HCT116 (cell line): ENCODE measurements at regions not wholly inside any gene's neighbourhood (a gene's known extent, or its start where the extent isn't known, plus 50 kb on each side); places are given as distances from the start of the nearest gene placed in this dataset.

Experiments used
- ATAC-seq: fragments of 200-7000 bp; cut with Tn5 transposase; 2 replicates; pipeline ENCODE4 v1.9.1; 2020; ENCODE audit warnings: mild to moderate bottlenecking, moderate library complexity
- BruUV-seq: library from RNA; stranded (reverse); fragments of 400-500 nt; replicated peaks from 2 replicates; lab custom pipeline; 2021; lab: Mats Ljungman, UMichigan
- CTCF ChIA-PET: fragments of 300-600 bp; sonication (Branson Sonifier 250); formaldehyde crosslinking; loops from one replicate; lab custom pipeline; 2021; ENCODE audit warnings: antibody characterized with exemption; lab: Charles Lee
- POLR2A ChIA-PET: fragments of 300-600, 350-600 bp; sonication (Branson Sonifier 250); formaldehyde crosslinking; loops from one replicate; lab custom pipeline; 2021; ENCODE audit warnings: antibody characterized with exemption; lab: Charles Lee
- RAD21 ChIA-PET, 2 experiments: fragments of 300-600 bp; sonication (Branson Sonifier 250); formaldehyde crosslinking; loops; one replicate each; lab custom pipeline; 2023; ENCODE audit warnings: low total read pairs in 2 of 2; ENCODE audit not compliant: uncharacterized antibody in 2 of 2, unreplicated experiment in 2 of 2, low non-redundant PET in 1 of 2; lab: Charles Lee
- DNase-seq: peaks from one replicate; pipeline ENCODE4 v3.0.0-alpha.2; 2010; ENCODE audit warnings: low read depth, low spot score
- H2AFZ ChIP-seq: fragments of 200-600 bp; shearing (Covaris generic), sonication (generic); 2 replicates; pipeline ENCODE4 v1.6.1; 2017; ENCODE audit warnings: low read depth, mixed run types, mixed read lengths, antibody characterized with exemption, low read length; ENCODE audit not compliant: poor library complexity, severe bottlenecking
- H3K27ac ChIP-seq: 2 replicates; pipeline ENCODE4 v1.5.1; 2012; ENCODE audit warnings: low read depth, low read length
- H3K27me3 ChIP-seq: fragments of 200-600 bp; sonication (generic); 2 replicates; pipeline ENCODE4 v1.6.1; 2016; ENCODE audit warnings: mixed run types, low read length, mixed read lengths; ENCODE audit not compliant: insufficient read depth
- H3K36me3 ChIP-seq, 2 experiments: fragments of 200-500 bp in 1 of 2; fragments of 200-600 bp in 1 of 2; sonication (Bioruptor generic) in 1 of 2; sonication (generic) in 1 of 2; 2 replicates each; pipeline versions ENCODE4 v1.5.1 to v1.6.1; 2014 to 2016; ENCODE audit warnings: low read length in 2 of 2, inconsistent platforms in 1 of 2, mixed read lengths in 1 of 2, mixed run types in 1 of 2; ENCODE audit not compliant: insufficient read depth in 2 of 2, control insufficient read depth in 1 of 2
- H3K4me1 ChIP-seq, 2 experiments: fragments of 200-600 bp in 1 of 2; sonication (generic) in 1 of 2; 2 replicates each; pipeline versions ENCODE4 v1.5.1 to v1.6.1; 2012 to 2017; ENCODE audit warnings: low read length in 2 of 2, inconsistent platforms in 1 of 2, mild to moderate bottlenecking in 1 of 2, mixed read lengths in 1 of 2, mixed run types in 1 of 2, moderate library complexity in 1 of 2; ENCODE audit not compliant: insufficient read depth in 2 of 2, control insufficient read depth in 1 of 2
- H3K4me2 ChIP-seq: fragments of 200-600 bp; sonication (generic); 2 replicates; pipeline ENCODE4 v1.6.1; 2017; ENCODE audit warnings: mixed run types, low read length, mixed read lengths
- H3K4me3 ChIP-seq, 2 experiments: fragments of 200-600 bp in 1 of 2; sonication (generic) in 1 of 2; replicated peaks in 1 of 2; 2 replicates each; pipeline ENCODE4 v1.5.1; 2011 to 2016; ENCODE audit warnings: low read length in 2 of 2, control low read depth in 1 of 2, low read depth in 1 of 2, mild to moderate bottlenecking in 1 of 2, mixed read lengths in 1 of 2, mixed run types in 1 of 2
- H3K79me2 ChIP-seq: fragments of 200-600 bp; sonication (generic); 2 replicates; pipeline ENCODE4 v1.6.1; 2017; ENCODE audit warnings: mild to moderate bottlenecking, mixed run types, low read length, moderate library complexity, mixed read lengths; ENCODE audit not compliant: insufficient read depth
- H3K9ac ChIP-seq: fragments of 200-600 bp; sonication (generic); 2 replicates; pipeline ENCODE4 v1.6.1; 2016; ENCODE audit warnings: low read length, mixed read lengths
- H3K9me2 ChIP-seq: fragments of 200-600 bp; sonication (generic), shearing (Covaris generic); 2 replicates; pipeline ENCODE4 v1.6.1; 2017; ENCODE audit warnings: mixed run types, mild to moderate bottlenecking, moderate library complexity; ENCODE audit not compliant: insufficient read depth
- H3K9me3 ChIP-seq, 2 experiments: fragments of 200-500 bp in 1 of 2; fragments of 200-600 bp in 1 of 2; sonication (Bioruptor generic) in 1 of 2; sonication (generic) in 1 of 2; 2 replicates each; pipeline ENCODE4 v1.6.1; 2014 to 2017; ENCODE audit warnings: low read length in 2 of 2, mixed read lengths in 2 of 2, inconsistent platforms in 1 of 2, low read depth in 1 of 2, mild to moderate bottlenecking in 1 of 2, mixed run types in 1 of 2, moderate library complexity in 1 of 2; ENCODE audit not compliant: control insufficient read depth in 1 of 2, insufficient read depth in 1 of 2
- H4K20me1 ChIP-seq: fragments of 200-600 bp; sonication (generic), shearing (Covaris generic); 2 replicates; pipeline ENCODE4 v1.6.1; 2017; ENCODE audit warnings: mixed run types, mild to moderate bottlenecking, moderate library complexity; ENCODE audit not compliant: insufficient read depth
- EGR1 ChIP-seq: IDR thresholded peaks from 2 replicates; pipeline ENCODE4 v1.6.1; 2012; ENCODE audit warnings: low read depth
- ELF1 ChIP-seq: IDR thresholded peaks from 2 replicates; pipeline ENCODE4 v1.6.1; 2012; ENCODE audit warnings: low read depth, borderline replicate concordance
- EZH2 ChIP-seq: fragments of 200-600 bp; sonication (generic); IDR thresholded peaks from 2 replicates; pipeline ENCODE4 v1.6.1; 2017; ENCODE audit warnings: antibody characterized with exemption, mixed run types
- EZH2phosphoT487 ChIP-seq: fragments of 200-600 bp; IDR thresholded peaks from 2 replicates; pipeline ENCODE4 v1.6.1; 2018; ENCODE audit warnings: antibody characterized with exemption, borderline replicate concordance
- POLR2A ChIP-seq: IDR thresholded peaks from 2 replicates; pipeline ENCODE4 v1.7.0; 2011; ENCODE audit warnings: borderline replicate concordance; ENCODE audit not compliant: insufficient read depth, insufficient read length; ENCODE audit errors: extremely low read depth
- POLR2AphosphoS5 ChIP-seq: IDR thresholded peaks from 2 replicates; pipeline ENCODE4 v1.6.1; 2011; ENCODE audit warnings: mild to moderate bottlenecking, low read depth, low read length, moderate library complexity
- RAD21 ChIP-seq: IDR thresholded peaks from 2 replicates; pipeline ENCODE4 v1.6.1; 2012; ENCODE audit warnings: low read depth, mild to moderate bottlenecking
- SIN3A ChIP-seq: IDR thresholded peaks from 2 replicates; pipeline ENCODE4 v1.6.1; 2012; ENCODE audit warnings: low read depth
- TCF7L2 ChIP-seq: IDR thresholded peaks from 2 replicates; pipeline ENCODE4 v1.7.0; 2011; ENCODE audit warnings: borderline replicate concordance, inconsistent platforms; ENCODE audit not compliant: insufficient read depth, insufficient read length; ENCODE audit errors: extremely low read depth
- YY1 ChIP-seq: IDR thresholded peaks from 2 replicates; pipeline ENCODE4 v1.6.1; 2011; ENCODE audit warnings: low read length, low read depth, moderate library complexity, mild to moderate bottlenecking; ENCODE audit not compliant: insufficient replicate concordance; ENCODE audit errors: extremely low read depth
- ZFX ChIP-seq: fragments of 450-650 bp; IDR thresholded peaks from 2 replicates; pipeline ENCODE4 v1.6.1; 2017
- ZNF274 ChIP-seq: fragments of 200-500 bp; sonication (Bioruptor generic); IDR thresholded peaks from 2 replicates; pipeline ENCODE4 v1.6.1; 2014; ENCODE audit warnings: mild to moderate bottlenecking, low read depth, low read length, inconsistent platforms
- intact Hi-C: fragments of 100-400 bp; cut with micrococcal nuclease; formaldehyde crosslinking; loops from 2 replicates; pipeline ENCODE4 v1.10.0; 2022
- TF ChIP-seq, protein P1 (sequence below): IDR thresholded peaks from 2 replicates; pipeline ENCODE4 v1.6.1; 2012
- TF ChIP-seq, protein P2 (sequence below), 3 experiments: fragments of 200-600 bp in 1 of 3; sonication (generic) in 1 of 3; IDR thresholded peaks in 2 of 3; conservative IDR thresholded peaks in 1 of 3; 2 replicates each; pipeline ENCODE4 v1.5.1; 2012 to 2017; ENCODE audit warnings: low read depth in 2 of 3, low read length in 2 of 3, antibody characterized with exemption in 1 of 3, borderline replicate concordance in 1 of 3, control low read depth in 1 of 3, mild to moderate bottlenecking in 1 of 3, mixed read lengths in 1 of 3, mixed run types in 1 of 3, moderate library complexity in 1 of 3; ENCODE audit not compliant: insufficient read depth in 1 of 3
- TF ChIP-seq, protein P3 (sequence below): IDR thresholded peaks from 2 replicates; pipeline ENCODE4 v1.6.1; 2012

DNA sequence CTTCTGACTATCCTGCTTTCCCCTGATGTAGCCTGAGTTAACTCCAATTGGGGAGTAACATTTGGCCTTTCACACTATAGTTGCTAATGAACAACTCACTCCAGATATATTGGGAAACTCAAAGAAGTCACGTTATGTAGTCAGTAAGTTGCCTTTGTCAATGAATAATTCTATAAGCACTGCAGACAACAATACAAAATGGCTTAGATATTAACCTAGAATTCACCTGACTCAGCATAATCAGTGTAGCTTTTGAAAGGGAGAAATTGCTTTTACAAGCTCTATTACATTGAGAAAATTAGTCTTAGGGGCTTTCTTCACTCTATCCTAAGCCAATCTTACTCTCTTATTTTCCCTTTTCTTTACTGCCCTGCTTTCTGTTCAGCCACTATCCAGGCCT, 303.5 kb upstream of the NR5A2 start:
- CTCF ChIA-PET: no interaction called here
- H3K9me3 ChIP-seq: no peaks in the 10 kb centered on the region

DNA sequence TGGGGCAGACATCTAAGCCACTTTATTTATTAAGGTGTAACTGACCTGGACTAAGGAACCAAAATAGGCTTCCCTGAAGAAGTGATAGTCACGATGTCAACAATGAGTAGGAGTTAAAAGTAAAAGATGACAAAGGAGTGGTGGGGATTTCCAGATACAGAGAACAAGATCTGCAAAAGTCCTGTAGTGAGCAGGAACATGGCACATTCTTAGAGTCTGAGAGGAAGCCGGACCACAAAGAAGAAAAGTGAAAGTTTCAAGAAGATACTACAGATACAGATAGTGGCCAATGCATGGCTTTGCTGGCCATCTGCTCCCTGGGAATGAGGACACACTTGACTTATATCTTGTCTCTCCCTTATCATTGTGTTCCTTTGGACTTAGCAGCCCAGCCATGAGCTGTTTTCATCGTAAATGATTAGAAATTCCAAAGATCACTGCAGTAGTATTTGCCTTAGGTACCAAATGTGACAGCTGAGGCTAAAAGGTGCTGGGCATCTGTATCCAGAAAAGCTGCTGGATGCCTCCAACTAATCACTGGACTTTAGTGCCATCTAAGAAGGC, 302.4 kb upstream of the NR5A2 start:
- no TSS peak for BruUV-seq
- Histone ChIP-seq H3K27me3 (no peaks in the 10 kb centered on the region), H3K27ac (no peak overlapping the region), H3K36me3 (no peaks in the 10 kb centered on the region), H3K4me1 (no peaks in the 10 kb centered on the region), H3K4me2 (no peak overlapping the region), H2AFZ (no peak overlapping the region), H3K79me2 (no peaks in the 10 kb centered on the region), H3K9me2 (no peaks in the 10 kb centered on the region), H4K20me1 (no peaks in the 10 kb centered on the region), H3K9ac (no peak overlapping the region), H3K4me3 (no peak overlapping the region), H3K9me3 (no peaks in the 10 kb centered on the region)
- ChIA-PET POLR2A (no interaction called here), RAD21 (no interaction called here), CTCF (no interaction called here)
- no peak for DNase-seq
- ATAC-seq: no peak
- intact Hi-C loops: no loop called here
- TF ChIP-seq, protein P1, sequence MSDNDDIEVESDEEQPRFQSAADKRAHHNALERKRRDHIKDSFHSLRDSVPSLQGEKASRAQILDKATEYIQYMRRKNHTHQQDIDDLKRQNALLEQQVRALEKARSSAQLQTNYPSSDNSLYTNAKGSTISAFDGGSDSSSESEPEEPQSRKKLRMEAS: no peak
- TF ChIP-seq EGR1 (no peak), ZFX (no peak), RAD21 (no peak), YY1 (no peak), ZNF274 (no peak), SIN3A (no peak), ELF1 (no peak), POLR2A (no peak), EZH2phosphoT487 (no peak)
- TF ChIP-seq, protein P2, sequence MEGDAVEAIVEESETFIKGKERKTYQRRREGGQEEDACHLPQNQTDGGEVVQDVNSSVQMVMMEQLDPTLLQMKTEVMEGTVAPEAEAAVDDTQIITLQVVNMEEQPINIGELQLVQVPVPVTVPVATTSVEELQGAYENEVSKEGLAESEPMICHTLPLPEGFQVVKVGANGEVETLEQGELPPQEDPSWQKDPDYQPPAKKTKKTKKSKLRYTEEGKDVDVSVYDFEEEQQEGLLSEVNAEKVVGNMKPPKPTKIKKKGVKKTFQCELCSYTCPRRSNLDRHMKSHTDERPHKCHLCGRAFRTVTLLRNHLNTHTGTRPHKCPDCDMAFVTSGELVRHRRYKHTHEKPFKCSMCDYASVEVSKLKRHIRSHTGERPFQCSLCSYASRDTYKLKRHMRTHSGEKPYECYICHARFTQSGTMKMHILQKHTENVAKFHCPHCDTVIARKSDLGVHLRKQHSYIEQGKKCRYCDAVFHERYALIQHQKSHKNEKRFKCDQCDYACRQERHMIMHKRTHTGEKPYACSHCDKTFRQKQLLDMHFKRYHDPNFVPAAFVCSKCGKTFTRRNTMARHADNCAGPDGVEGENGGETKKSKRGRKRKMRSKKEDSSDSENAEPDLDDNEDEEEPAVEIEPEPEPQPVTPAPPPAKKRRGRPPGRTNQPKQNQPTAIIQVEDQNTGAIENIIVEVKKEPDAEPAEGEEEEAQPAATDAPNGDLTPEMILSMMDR (IDR thresholded peaks at IDR 0.05 in 2 of 3, conservative IDR thresholded peaks at IDR 0.05 in 1 of 3; ENCODE audit: borderline replicate concordance in 1 of 3, insufficient read depth in 1 of 3, low read depth in 2 of 3, low read length in 2 of 3): no peak
- TF ChIP-seq, protein P3, sequence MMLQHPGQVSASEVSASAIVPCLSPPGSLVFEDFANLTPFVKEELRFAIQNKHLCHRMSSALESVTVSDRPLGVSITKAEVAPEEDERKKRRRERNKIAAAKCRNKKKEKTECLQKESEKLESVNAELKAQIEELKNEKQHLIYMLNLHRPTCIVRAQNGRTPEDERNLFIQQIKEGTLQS: no peak

More for the DNA sequence above, 303.5 kb upstream of the NR5A2 start:
- RAD21 ChIA-PET: no interaction called here
- POLR2A ChIA-PET: no interaction called here
- Histone ChIP-seq H3K4me1 (no peaks in the 10 kb centered on the region), H3K27me3 (no peaks in the 10 kb centered on the region), H4K20me1 (no peaks in the 10 kb centered on the region), H3K36me3 (no peaks in the 10 kb centered on the region), H2AFZ (no peak overlapping the region), H3K27ac (no peak overlapping the region), H3K9me2 (no peaks in the 10 kb centered on the region), H3K4me3 (no peak overlapping the region), H3K9ac (no peak overlapping the region), H3K79me2 (no peaks in the 10 kb centered on the region), H3K4me2 (no peak overlapping the region)
- no TSS peak for BruUV-seq
- TF ChIP-seq, protein P1: no peak
- TF ChIP-seq TCF7L2 (no peak), POLR2A (no peak), EZH2 (no peak), ZNF274 (no peak), POLR2AphosphoS5 (no peak), EZH2phosphoT487 (no peak), EGR1 (no peak), SIN3A (no peak)
- TF ChIP-seq, protein P3: no peak
- intact Hi-C loops: no loop called here
- DNase-seq (no peak), ATAC-seq (no peak)
